Neural progenitor cell (in vitro differentiated cells): ENCODE measurements at regions not wholly inside any gene's neighbourhood (a gene's known extent, or its start where the extent isn't known, plus 50 kb on each side); places are given as distances from the start of the nearest gene placed in this dataset.

ENCODE experiments used
- EZH2phosphoT487 ChIP-seq: fragments of 200-600 bp; sonication (generic); IDR thresholded peaks from 2 replicates; pipeline ENCODE4 v1.6.1; 2017; ENCODE audit warnings: antibody characterized with exemption
- TF ChIP-seq, protein P1 (sequence below): fragments of 200-600 bp; sonication (generic); IDR thresholded peaks from 2 replicates; pipeline ENCODE4 v1.5.1; 2017; ENCODE audit warnings: antibody characterized with exemption, mild to moderate bottlenecking

DNA sequence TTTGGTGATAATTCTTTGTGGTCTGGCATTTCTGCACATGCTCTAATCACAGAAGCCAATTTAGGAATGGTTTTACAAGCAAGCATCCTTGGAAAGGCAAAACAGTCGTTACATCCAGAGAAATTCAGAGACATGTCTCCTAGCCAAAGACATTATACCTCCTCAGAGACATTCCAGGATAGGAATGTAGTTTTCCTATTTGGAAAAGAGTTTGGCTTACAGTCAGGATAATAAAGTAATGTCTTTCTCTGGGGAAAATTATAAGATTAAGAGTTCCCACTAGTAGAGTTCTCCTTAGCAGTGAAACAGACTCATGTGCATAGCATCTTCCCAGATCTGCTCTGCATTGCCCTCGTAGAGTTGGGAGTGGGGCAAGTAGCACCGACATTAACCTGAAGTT lies 753.6 kb upstream of the TMEFF2 start:
- TF ChIP-seq, protein P1, sequence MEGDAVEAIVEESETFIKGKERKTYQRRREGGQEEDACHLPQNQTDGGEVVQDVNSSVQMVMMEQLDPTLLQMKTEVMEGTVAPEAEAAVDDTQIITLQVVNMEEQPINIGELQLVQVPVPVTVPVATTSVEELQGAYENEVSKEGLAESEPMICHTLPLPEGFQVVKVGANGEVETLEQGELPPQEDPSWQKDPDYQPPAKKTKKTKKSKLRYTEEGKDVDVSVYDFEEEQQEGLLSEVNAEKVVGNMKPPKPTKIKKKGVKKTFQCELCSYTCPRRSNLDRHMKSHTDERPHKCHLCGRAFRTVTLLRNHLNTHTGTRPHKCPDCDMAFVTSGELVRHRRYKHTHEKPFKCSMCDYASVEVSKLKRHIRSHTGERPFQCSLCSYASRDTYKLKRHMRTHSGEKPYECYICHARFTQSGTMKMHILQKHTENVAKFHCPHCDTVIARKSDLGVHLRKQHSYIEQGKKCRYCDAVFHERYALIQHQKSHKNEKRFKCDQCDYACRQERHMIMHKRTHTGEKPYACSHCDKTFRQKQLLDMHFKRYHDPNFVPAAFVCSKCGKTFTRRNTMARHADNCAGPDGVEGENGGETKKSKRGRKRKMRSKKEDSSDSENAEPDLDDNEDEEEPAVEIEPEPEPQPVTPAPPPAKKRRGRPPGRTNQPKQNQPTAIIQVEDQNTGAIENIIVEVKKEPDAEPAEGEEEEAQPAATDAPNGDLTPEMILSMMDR: no peak
- no peak for TF ChIP-seq EZH2phosphoT487
